ENCODE measurements at regions not wholly inside any gene's neighbourhood (a gene's known extent, or its start where the extent isn't known, plus 50 kb on each side); places are given as distances from the start of the nearest gene placed in this dataset.

- TF ChIP-seq SPI1 (IDR thresholded peaks at IDR 0.05; ENCODE audit: low read depth, low read length): no peak
- TF ChIP-seq POLR2A (IDR thresholded peaks at IDR 0.05; ENCODE audit: low read depth, low read length): no peak
Observed at GRCh38 chr15:26087395-26087794, 224.3 kb upstream of the ATP10A start.

Data from GM12891 (cell line).